ENCODE measurements at regions not wholly inside any gene's neighbourhood (a gene's known extent, or its start where the extent isn't known, plus 50 kb on each side); places are given as distances from the start of the nearest gene placed in this dataset.

DNA sequence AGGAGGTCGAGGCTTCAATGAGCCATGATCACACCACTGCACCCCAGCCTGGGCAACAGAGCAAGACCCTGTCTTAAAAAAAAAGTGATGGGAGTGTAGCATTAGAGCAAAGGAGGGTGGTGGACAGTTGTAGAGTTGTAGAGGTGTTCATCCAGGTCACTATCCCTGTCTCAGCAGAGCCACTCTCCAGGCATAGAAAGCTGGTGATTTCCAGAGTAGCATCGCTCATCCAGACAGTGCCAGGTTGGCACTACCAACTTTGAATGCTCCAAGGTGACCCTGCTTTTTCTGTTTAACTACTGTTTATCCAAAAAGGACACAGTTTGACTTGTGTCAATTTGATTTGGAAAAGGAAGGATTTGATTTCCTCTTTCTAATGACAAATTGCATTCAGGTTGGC lies 147.3 kb downstream of the USP46 start:
- TF ChIP-seq, protein P1, sequence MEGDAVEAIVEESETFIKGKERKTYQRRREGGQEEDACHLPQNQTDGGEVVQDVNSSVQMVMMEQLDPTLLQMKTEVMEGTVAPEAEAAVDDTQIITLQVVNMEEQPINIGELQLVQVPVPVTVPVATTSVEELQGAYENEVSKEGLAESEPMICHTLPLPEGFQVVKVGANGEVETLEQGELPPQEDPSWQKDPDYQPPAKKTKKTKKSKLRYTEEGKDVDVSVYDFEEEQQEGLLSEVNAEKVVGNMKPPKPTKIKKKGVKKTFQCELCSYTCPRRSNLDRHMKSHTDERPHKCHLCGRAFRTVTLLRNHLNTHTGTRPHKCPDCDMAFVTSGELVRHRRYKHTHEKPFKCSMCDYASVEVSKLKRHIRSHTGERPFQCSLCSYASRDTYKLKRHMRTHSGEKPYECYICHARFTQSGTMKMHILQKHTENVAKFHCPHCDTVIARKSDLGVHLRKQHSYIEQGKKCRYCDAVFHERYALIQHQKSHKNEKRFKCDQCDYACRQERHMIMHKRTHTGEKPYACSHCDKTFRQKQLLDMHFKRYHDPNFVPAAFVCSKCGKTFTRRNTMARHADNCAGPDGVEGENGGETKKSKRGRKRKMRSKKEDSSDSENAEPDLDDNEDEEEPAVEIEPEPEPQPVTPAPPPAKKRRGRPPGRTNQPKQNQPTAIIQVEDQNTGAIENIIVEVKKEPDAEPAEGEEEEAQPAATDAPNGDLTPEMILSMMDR (IDR thresholded peaks at IDR 0.05; ENCODE audit: poor library complexity, severe bottlenecking) = no peak
- no peak for TF ChIP-seq EP300 (conservative IDR thresholded peaks at IDR 0.05; ENCODE audit: poor library complexity, severe bottlenecking)
- TF ChIP-seq POLR2AphosphoS5 (IDR thresholded peaks at IDR 0.05) = no peak
- TF ChIP-seq SMC3 (conservative IDR thresholded peaks at IDR 0.05; ENCODE audit: poor library complexity) = no peak
- no peak for TF ChIP-seq EZH2 (IDR thresholded peaks at IDR 0.05; ENCODE audit: borderline replicate concordance, insufficient read depth, low read length, poor library complexity, severe bottlenecking)

Measured in neural cell (in vitro differentiated cells).